Suprapubic skin (tissue), 4 donors: ENCODE measurements at regions not wholly inside any gene's neighbourhood (a gene's known extent, or its start where the extent isn't known, plus 50 kb on each side); places are given as distances from the start of the nearest gene placed in this dataset.

Experiments
- EP300 ChIP-seq: sonication (generic); formaldehyde crosslinking; IDR thresholded peaks from one replicate; pipeline ENCODE4 v1.6.1; 2017; ENCODE audit warnings: antibody characterized with exemption
- POLR2A ChIP-seq, 2 donors: fragments of 450-650 bp; IDR thresholded peaks; one replicate each; pipeline ENCODE4 v1.6.1; 2017; ENCODE audit warnings: antibody characterized with exemption in 2 of 2, mild to moderate bottlenecking in 2 of 2, moderate library complexity in 2 of 2
- POLR2AphosphoS5 ChIP-seq, 3 donors: sonication (generic); formaldehyde crosslinking; IDR thresholded peaks; one replicate each; pipeline ENCODE4 v1.6.1; 2017; ENCODE audit warnings: antibody characterized with exemption in 3 of 3
- TF ChIP-seq, protein P1 (sequence below), 2 donors: fragments of 200-600 bp in 1 of 2; fragments of 450-650 bp in 1 of 2; sonication (generic) in 1 of 2; IDR thresholded peaks; one replicate each; pipeline ENCODE4 v1.5.1; 2016 to 2019; ENCODE audit warnings: antibody characterized with exemption in 2 of 2, mild to moderate bottlenecking in 1 of 2, moderate library complexity in 1 of 2

DNA sequence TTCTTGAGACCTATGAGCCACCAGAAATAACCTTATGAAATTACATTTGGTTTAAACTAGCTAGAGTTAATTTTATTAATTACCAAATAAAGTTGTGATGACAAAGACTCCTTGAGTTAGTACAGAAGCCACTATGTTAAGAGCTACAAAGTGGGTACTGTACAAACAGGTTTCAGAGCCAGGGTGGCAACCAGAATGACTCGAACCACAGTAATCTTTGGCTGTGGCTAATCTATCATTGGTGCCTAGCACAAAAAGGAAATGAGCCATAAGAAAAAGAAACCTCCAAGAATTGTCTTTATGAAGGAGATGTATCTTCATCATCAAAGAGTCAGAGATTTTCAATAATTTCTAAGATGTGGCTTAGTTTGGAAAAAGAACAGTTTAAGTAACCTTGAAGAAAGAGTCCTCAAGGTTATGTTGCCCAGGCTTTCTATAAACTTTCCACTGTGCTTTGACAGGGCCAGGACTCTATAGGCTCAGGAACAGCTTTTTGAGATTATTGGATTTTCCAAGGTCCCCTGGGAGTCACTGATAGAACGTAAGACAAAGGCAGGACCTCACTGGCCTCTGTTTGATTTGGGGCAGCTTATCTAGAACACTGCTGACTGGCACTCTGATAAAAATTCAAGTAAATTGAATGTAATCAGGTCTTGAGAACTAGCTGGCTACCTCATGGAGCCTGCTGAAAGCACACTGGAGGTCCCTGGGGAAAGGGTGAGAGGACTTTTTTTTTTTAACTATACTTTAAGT lies 777.7 kb downstream of the STIM2 start:
- no peak for TF ChIP-seq POLR2A (IDR thresholded peaks at IDR 0.05)
- TF ChIP-seq, protein P1, sequence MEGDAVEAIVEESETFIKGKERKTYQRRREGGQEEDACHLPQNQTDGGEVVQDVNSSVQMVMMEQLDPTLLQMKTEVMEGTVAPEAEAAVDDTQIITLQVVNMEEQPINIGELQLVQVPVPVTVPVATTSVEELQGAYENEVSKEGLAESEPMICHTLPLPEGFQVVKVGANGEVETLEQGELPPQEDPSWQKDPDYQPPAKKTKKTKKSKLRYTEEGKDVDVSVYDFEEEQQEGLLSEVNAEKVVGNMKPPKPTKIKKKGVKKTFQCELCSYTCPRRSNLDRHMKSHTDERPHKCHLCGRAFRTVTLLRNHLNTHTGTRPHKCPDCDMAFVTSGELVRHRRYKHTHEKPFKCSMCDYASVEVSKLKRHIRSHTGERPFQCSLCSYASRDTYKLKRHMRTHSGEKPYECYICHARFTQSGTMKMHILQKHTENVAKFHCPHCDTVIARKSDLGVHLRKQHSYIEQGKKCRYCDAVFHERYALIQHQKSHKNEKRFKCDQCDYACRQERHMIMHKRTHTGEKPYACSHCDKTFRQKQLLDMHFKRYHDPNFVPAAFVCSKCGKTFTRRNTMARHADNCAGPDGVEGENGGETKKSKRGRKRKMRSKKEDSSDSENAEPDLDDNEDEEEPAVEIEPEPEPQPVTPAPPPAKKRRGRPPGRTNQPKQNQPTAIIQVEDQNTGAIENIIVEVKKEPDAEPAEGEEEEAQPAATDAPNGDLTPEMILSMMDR (IDR thresholded peaks at IDR 0.05) = no peak
- TF ChIP-seq EP300 = no peak
- TF ChIP-seq POLR2AphosphoS5 (IDR thresholded peaks at IDR 0.05) = no peak
